ENCODE measurements at regions not wholly inside any gene's neighbourhood (a gene's known extent, or its start where the extent isn't known, plus 50 kb on each side); places are given as distances from the start of the nearest gene placed in this dataset.

DNA sequence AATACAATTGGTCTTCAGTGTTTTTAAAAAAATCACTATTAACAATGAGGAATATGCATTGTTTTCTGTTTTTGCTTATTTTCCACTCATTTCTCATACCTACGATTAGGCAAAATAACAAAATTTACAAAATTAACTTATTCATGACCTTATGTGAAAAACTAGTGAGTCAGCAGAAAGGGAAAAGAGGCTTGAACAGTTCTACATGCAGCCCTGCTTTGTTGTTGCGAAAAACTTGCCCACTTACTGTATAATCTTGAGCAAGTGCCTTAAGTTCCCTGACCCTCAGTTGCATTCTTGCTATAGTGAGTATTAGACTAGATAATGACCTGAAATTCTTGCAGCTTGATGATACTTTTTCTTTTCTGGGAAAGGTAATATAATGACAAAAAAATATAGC is 551.1 kb upstream of the BCHE start:
- no peak for DNase-seq (ENCODE audit: low read depth, low spot score)
- ChIA-PET CTCF (no interaction called here), POLR2A (no interaction called here)
- Histone ChIP-seq H3K4me3 (ENCODE audit: low read depth, low read length) (no peak overlapping the region), H3K9me3 (ENCODE audit: control insufficient read depth, insufficient read depth, low read length) (no peaks in the 10 kb centered on the region), H3K27me3 (ENCODE audit: control insufficient read depth, insufficient read depth, low read length) (no peaks in the 10 kb centered on the region), H3K27ac (ENCODE audit: low read depth, low read length) (no peak overlapping the region)
- TF ChIP-seq, protein P1, sequence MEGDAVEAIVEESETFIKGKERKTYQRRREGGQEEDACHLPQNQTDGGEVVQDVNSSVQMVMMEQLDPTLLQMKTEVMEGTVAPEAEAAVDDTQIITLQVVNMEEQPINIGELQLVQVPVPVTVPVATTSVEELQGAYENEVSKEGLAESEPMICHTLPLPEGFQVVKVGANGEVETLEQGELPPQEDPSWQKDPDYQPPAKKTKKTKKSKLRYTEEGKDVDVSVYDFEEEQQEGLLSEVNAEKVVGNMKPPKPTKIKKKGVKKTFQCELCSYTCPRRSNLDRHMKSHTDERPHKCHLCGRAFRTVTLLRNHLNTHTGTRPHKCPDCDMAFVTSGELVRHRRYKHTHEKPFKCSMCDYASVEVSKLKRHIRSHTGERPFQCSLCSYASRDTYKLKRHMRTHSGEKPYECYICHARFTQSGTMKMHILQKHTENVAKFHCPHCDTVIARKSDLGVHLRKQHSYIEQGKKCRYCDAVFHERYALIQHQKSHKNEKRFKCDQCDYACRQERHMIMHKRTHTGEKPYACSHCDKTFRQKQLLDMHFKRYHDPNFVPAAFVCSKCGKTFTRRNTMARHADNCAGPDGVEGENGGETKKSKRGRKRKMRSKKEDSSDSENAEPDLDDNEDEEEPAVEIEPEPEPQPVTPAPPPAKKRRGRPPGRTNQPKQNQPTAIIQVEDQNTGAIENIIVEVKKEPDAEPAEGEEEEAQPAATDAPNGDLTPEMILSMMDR (IDR thresholded peaks at IDR 0.05; ENCODE audit: low read depth, low read length): no peak

DNA sequence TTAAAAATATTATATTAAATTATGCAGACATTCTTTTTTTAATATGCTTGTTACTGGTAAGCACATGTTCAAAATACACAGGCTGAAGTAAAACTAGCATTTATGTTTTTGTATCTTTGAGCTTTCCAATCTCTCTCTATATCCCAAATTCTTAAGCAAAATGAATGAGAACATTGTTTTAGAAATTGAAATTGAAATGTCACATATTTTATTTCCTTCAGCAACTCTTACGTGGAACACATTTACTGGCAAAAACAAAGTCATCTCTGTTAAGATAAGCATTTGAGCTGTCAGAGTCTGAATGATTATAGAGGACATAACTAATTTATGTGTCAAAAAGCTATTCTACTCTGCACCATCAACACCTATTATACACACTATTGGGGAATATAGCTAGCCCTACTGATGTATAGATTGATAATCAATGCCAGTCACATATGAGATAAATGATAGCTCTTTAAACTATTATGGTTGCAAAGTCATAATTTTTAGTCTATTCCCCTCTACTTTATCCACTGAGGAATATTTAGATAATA is 535.4 kb upstream of the BCHE start:
- Histone ChIP-seq H3K27me3 (ENCODE audit: control insufficient read depth, insufficient read depth, low read length) (no peaks in the 10 kb centered on the region), H3K27ac (ENCODE audit: low read depth, low read length) (no peak overlapping the region), H3K4me3 (ENCODE audit: low read depth, low read length) (no peak overlapping the region), H3K9me3 (ENCODE audit: control insufficient read depth, insufficient read depth, low read length) (no peaks in the 10 kb centered on the region)
- no peak for DNase-seq (ENCODE audit: low read depth, low spot score)
- TF ChIP-seq, protein P1 (IDR thresholded peaks at IDR 0.05; ENCODE audit: low read depth, low read length): no peak
- ChIA-PET POLR2A (no interaction called here), CTCF (no interaction called here)

DNA sequence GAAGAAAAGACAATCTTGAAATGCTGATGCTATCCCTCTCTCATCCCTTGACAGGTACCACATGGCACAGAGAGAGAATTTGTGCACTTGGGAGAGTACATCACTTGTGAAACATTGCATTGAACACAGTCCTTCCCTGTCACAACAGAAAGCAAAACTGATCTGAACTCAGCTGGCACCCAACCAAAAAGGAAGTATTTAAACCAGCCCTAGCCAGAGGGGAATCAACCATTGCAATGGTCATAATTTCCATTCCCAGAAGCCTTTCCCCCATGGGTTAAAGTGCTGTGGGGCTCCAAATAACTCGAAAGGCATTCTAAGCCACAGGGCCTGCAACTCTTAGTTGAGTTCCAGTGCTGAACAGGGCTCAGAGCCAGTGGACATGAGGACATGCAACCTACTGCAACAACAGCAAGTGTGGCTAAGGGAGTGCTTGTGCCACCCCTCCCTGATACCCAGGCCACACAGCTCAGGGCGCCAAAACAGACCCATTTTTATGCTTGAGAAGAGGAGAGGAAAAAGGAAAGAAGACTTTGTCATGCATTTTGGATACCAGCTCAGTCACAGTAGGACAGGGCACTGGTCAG is 530.8 kb upstream of the BCHE start:
- ChIA-PET POLR2A (no interaction called here), CTCF (no interaction called here)
- DNase-seq (ENCODE audit: low read depth, low spot score): no peak
- H3K4me3 ChIP-seq (ENCODE audit: low read depth, low read length): no peak overlapping the region
- no peaks in the 10 kb centered on the region for H3K27me3 ChIP-seq (ENCODE audit: control insufficient read depth, insufficient read depth, low read length)
- no peak overlapping the region for H3K27ac ChIP-seq (ENCODE audit: low read depth, low read length)
- TF ChIP-seq, protein P1 (IDR thresholded peaks at IDR 0.05; ENCODE audit: low read depth, low read length): no peak
- no peaks in the 10 kb centered on the region for H3K9me3 ChIP-seq (ENCODE audit: control insufficient read depth, insufficient read depth, low read length)

DNA sequence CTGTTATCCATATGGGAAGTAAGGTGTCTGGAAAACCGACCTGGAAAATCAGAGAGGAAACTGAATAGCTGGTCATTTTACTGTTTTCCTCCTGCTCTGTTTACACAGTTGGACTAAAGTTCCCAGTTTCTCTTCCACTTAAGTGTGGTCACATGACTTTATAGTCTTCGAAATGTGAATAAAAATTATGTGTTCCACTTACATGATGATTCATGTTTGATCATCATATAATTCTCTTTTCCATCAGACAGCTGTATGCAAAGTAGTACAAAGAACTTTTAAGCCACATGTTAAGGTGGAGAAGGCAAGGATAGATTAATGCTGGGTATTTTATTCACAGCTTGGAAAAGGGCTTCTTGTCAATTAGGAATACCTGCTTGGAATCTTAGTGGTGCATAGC is 525.5 kb upstream of the BCHE start:
- no peak for DNase-seq (ENCODE audit: low read depth, low spot score)
- Histone ChIP-seq H3K27ac (ENCODE audit: low read depth, low read length) (no peak overlapping the region), H3K4me3 (ENCODE audit: low read depth, low read length) (no peak overlapping the region), H3K9me3 (ENCODE audit: control insufficient read depth, insufficient read depth, low read length) (no peaks in the 10 kb centered on the region), H3K27me3 (ENCODE audit: control insufficient read depth, insufficient read depth, low read length) (no peaks in the 10 kb centered on the region)
- CTCF ChIA-PET: no interaction called here
- POLR2A ChIA-PET: no interaction called here
- TF ChIP-seq, protein P1 (IDR thresholded peaks at IDR 0.05; ENCODE audit: low read depth, low read length): no peak

DNA sequence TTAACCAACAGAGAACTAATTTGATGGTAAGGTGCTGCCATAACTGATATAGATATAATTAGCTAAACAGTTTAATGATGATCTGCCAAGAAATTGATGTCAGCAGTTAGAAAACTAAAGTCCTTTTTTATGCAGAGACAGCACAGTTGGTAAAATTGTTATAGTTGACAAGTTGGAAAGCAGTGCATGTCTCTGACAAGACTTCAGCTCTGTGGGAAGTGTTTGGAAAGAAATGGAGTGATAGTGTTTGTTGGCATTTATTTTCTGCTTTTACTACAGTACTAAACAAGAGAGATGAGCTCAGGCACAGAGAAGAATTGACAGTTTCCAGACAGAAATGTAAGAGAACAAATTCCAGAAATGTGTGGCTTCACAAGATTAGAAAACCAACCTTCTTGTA is 523.5 kb upstream of the BCHE start:
- CTCF ChIA-PET: no interaction called here
- POLR2A ChIA-PET: no interaction called here

More for the DNA sequence above, 523.5 kb upstream of the BCHE start:
- Histone ChIP-seq H3K27me3 (ENCODE audit: control insufficient read depth, insufficient read depth, low read length) (no peaks in the 10 kb centered on the region), H3K4me3 (ENCODE audit: low read depth, low read length) (no peak overlapping the region), H3K27ac (ENCODE audit: low read depth, low read length) (no peak overlapping the region), H3K9me3 (ENCODE audit: control insufficient read depth, insufficient read depth, low read length) (no peaks in the 10 kb centered on the region)
- TF ChIP-seq, protein P1 (IDR thresholded peaks at IDR 0.05; ENCODE audit: low read depth, low read length): no peak
- no peak for DNase-seq (ENCODE audit: low read depth, low spot score)

All from AG04450 (cell line).